Neural crest cell (in vitro differentiated cells): ENCODE measurements at regions not wholly inside any gene's neighbourhood (a gene's known extent, or its start where the extent isn't known, plus 50 kb on each side); places are given as distances from the start of the nearest gene placed in this dataset.
"Not testable (repeated sequence)": the region's sequence is repeated elsewhere in the genome, so short reads cannot be mapped to it uniquely, and the experiment has no call there.

ENCODE experiments used
- DNase-seq: peaks from one replicate; pipeline ENCODE4 v3.0.0; 2021; ENCODE audit warnings: low read depth, mixed read lengths, low spot score
- H3K27ac Mint-ChIP-seq: one replicate; pipeline ENCODE4 v1.8.0; 2021; ENCODE audit warnings: mild to moderate bottlenecking, mixed read lengths; ENCODE audit not compliant: unreplicated experiment
- H3K27me3 Mint-ChIP-seq: 2 replicates; pipeline ENCODE4 v1.8.0; 2021; ENCODE audit warnings: low read depth, mild to moderate bottlenecking, mixed read lengths
- H3K36me3 Mint-ChIP-seq: 2 replicates; pipeline ENCODE4 v1.8.0; 2021; ENCODE audit warnings: low read depth, mild to moderate bottlenecking, mixed read lengths
- H3K4me1 Mint-ChIP-seq: 2 replicates; pipeline ENCODE4 v1.8.0; 2021; ENCODE audit warnings: mixed read lengths
- H3K4me3 Mint-ChIP-seq: one replicate; pipeline ENCODE4 v1.8.0; 2021; ENCODE audit warnings: mild to moderate bottlenecking, mixed read lengths
- H3K9me3 Mint-ChIP-seq: 2 replicates; pipeline ENCODE4 v1.8.0; 2021; ENCODE audit warnings: mixed read lengths
- CTCF ChIP-seq: fragments of 200-600 bp; sonication (generic); conservative IDR thresholded peaks from 2 replicates; pipeline ENCODE4 v1.5.0; 2021; ENCODE audit warnings: antibody characterized with exemption, mild to moderate bottlenecking

GRCh38 chr17:14429084-14429483 is 128.2 kb downstream of the HS3ST3B1 start:
- no peaks in the 10 kb centered on the region for H3K36me3 Mint-ChIP-seq
- TF ChIP-seq CTCF: no peak
- no peak for DNase-seq
- H3K4me1 Mint-ChIP-seq: peaks cover 11% of the 10 kb centered on the region
- no peaks in the 10 kb centered on the region for H3K27me3 Mint-ChIP-seq
- H3K9me3 Mint-ChIP-seq: peaks cover 10% of the 10 kb centered on the region
- H3K4me3 Mint-ChIP-seq: no peak overlapping the region
- peak overlapping the region; percentile 47 for H3K27ac Mint-ChIP-seq

- no peak for TF ChIP-seq CTCF
- Mint-ChIP-seq H3K27ac (peak overlapping the region; percentile 47), H3K36me3 (no peaks in the 10 kb centered on the region)
These were observed 127.8 kb downstream of the HS3ST3B1 start for GRCh38 chr17:14428648-14429029.

GRCh38 chr17:14427900-14428647 is 127.2 kb downstream of the HS3ST3B1 start:
- DNase-seq: no peak
- Mint-ChIP-seq H3K27me3 (no peaks in the 10 kb centered on the region), H3K36me3 (no peaks in the 10 kb centered on the region), H3K27ac (peak overlapping the region; percentile 88), H3K4me1 (peaks cover 11% of the 10 kb centered on the region), H3K9me3 (peaks cover 10% of the 10 kb centered on the region), H3K4me3 (no peak overlapping the region)
- TF ChIP-seq CTCF: no peak

More at GRCh38 chr17:14428648-14429029, 127.8 kb downstream of the HS3ST3B1 start:
- no peak overlapping the region for H3K4me3 Mint-ChIP-seq
- peaks cover 9% of the 10 kb centered on the region for H3K9me3 Mint-ChIP-seq
- no peak for DNase-seq
- H3K4me1 Mint-ChIP-seq: peaks cover 11% of the 10 kb centered on the region
- no peaks in the 10 kb centered on the region for H3K27me3 Mint-ChIP-seq

- not testable (repeated sequence) for H3K4me1 Mint-ChIP-seq, H3K27ac Mint-ChIP-seq, H3K4me3 Mint-ChIP-seq, H3K9me3 Mint-ChIP-seq, DNase-seq, H3K36me3 Mint-ChIP-seq, H3K27me3 Mint-ChIP-seq
These were observed 122.3 kb downstream of the HS3ST3B1 start for GRCh38 chr17:14423156-14423555.

- TF ChIP-seq CTCF: no peak
- no peak for DNase-seq
- Mint-ChIP-seq H3K27ac (no peak overlapping the region), H3K27me3 (no peaks in the 10 kb centered on the region), H3K4me3 (no peak overlapping the region), H3K4me1 (no peaks in the 10 kb centered on the region), H3K9me3 (peaks cover 10% of the 10 kb centered on the region), H3K36me3 (no peaks in the 10 kb centered on the region)
These were observed 116.5 kb downstream of the HS3ST3B1 start for GRCh38 chr17:14417336-14417735.

- Mint-ChIP-seq H3K4me1 (no peaks in the 10 kb centered on the region), H3K27ac (no peak overlapping the region)
- no peak for TF ChIP-seq CTCF
These were observed 108.4 kb downstream of the HS3ST3B1 start for GRCh38 chr17:14409292-14409691.

More at GRCh38 chr17:14409292-14409691, 108.4 kb downstream of the HS3ST3B1 start:
- no peak for DNase-seq
- no peak overlapping the region for H3K4me3 Mint-ChIP-seq
- no peaks in the 10 kb centered on the region for H3K36me3 Mint-ChIP-seq
- H3K9me3 Mint-ChIP-seq: peaks cover 8% of the 10 kb centered on the region
- no peaks in the 10 kb centered on the region for H3K27me3 Mint-ChIP-seq
